HG02678 (cell line): ENCODE measurements at regions not wholly inside any gene's neighbourhood (a gene's known extent, or its start where the extent isn't known, plus 50 kb on each side); places are given as distances from the start of the nearest gene placed in this dataset.

Source experiments
- ATAC-seq: cut with Tn5 transposase; IDR thresholded peaks from one replicate; pipeline ENCODE4 v1.9.1; 2021; ENCODE audit warnings: mild to moderate bottlenecking, moderate library complexity; ENCODE audit not compliant: unreplicated experiment

GRCh38 chr7:106196460-106197021 is 84.4 kb upstream of the SYPL1 start:
- ATAC-seq: no peak

GRCh38 chr7:106193661-106194060 is 81.5 kb upstream of the SYPL1 start:
- ATAC-seq: no peak

- ATAC-seq: no peak
These were observed 78.6 kb upstream of the SYPL1 start for GRCh38 chr7:106190589-106191330.

GRCh38 chr7:106187613-106188350 is 75.7 kb upstream of the SYPL1 start:
- no peak for ATAC-seq

GRCh38 chr7:106185719-106186118 is 73.6 kb upstream of the SYPL1 start:
- no peak for ATAC-seq

GRCh38 chr7:106183952-106184351 is 71.8 kb upstream of the SYPL1 start:
- ATAC-seq: no peak

- ATAC-seq: no peak
These were observed 70.8 kb upstream of the SYPL1 start for GRCh38 chr7:106182904-106183303.

- ATAC-seq: no peak
These were observed 69.7 kb upstream of the SYPL1 start for GRCh38 chr7:106181658-106182265.

GRCh38 chr7:106180721-106181120 is 68.6 kb upstream of the SYPL1 start:
- no peak for ATAC-seq

- ATAC-seq: no peak
These were observed 67.1 kb upstream of the SYPL1 start for GRCh38 chr7:106179256-106179655.

GRCh38 chr7:106178593-106179134 is 66.6 kb upstream of the SYPL1 start:
- no peak for ATAC-seq

GRCh38 chr7:106177738-106178592 is 65.9 kb upstream of the SYPL1 start:
- no peak for ATAC-seq

- ATAC-seq: no peak
These were observed 65.2 kb upstream of the SYPL1 start for GRCh38 chr7:106177300-106177690.

- peak; percentile 59 for ATAC-seq
These were observed 64.5 kb upstream of the SYPL1 start for GRCh38 chr7:106176414-106177299.

GRCh38 chr7:106175507-106175906 is 63.4 kb upstream of the SYPL1 start:
- ATAC-seq: no peak

GRCh38 chr7:106170651-106171050 is 58.5 kb upstream of the SYPL1 start:
- no peak for ATAC-seq

GRCh38 chr7:106169821-106170610 is 57.9 kb upstream of the SYPL1 start:
- ATAC-seq: no peak

GRCh38 chr7:106167439-106168136 is 55.5 kb upstream of the SYPL1 start:
- ATAC-seq: no peak
